AG20443 (cell line): ENCODE measurements at regions not wholly inside any gene's neighbourhood (a gene's known extent, or its start where the extent isn't known, plus 50 kb on each side); places are given as distances from the start of the nearest gene placed in this dataset.

ENCODE experiments used
- DNase-seq: peaks from one replicate; pipeline ENCODE4 v3.0.0; 2012; ENCODE audit warnings: low spot score, mixed read lengths

- DNase-seq = no peak
Observed at GRCh38 chr5:22998362-22998761, 145.2 kb upstream of the CDH12 start.

- DNase-seq = no peak
Observed at GRCh38 chr5:22988937-22989336, 135.8 kb upstream of the CDH12 start.

- DNase-seq = no peak
Observed at GRCh38 chr5:22986281-22986680, 133.1 kb upstream of the CDH12 start.

GRCh38 chr5:22985446-22985845, 132.3 kb upstream of the CDH12 start:
- no peak for DNase-seq

- no peak for DNase-seq
Observed at GRCh38 chr5:22970956-22971618, 117.9 kb upstream of the CDH12 start.

GRCh38 chr5:22970491-22970890, 117.3 kb upstream of the CDH12 start:
- DNase-seq = no peak

GRCh38 chr5:22968386-22968785, 115.2 kb upstream of the CDH12 start:
- no peak for DNase-seq

GRCh38 chr5:22965960-22966359, 112.8 kb upstream of the CDH12 start:
- DNase-seq = no peak

- no peak for DNase-seq
Observed at GRCh38 chr5:22964632-22965031, 111.5 kb upstream of the CDH12 start.

- no peak for DNase-seq
Observed at GRCh38 chr5:22958462-22959262, 105.5 kb upstream of the CDH12 start.

GRCh38 chr5:22947921-22948320, 94.8 kb upstream of the CDH12 start:
- no peak for DNase-seq

GRCh38 chr5:22938362-22938761, 85.2 kb upstream of the CDH12 start:
- DNase-seq = no peak

GRCh38 chr5:22928821-22929482, 75.8 kb upstream of the CDH12 start:
- no peak for DNase-seq

GRCh38 chr5:22926574-22926973, 73.4 kb upstream of the CDH12 start:
- no peak for DNase-seq

- DNase-seq = no peak
Observed at GRCh38 chr5:22918511-22918910, 65.4 kb upstream of the CDH12 start.

GRCh38 chr5:22916393-22916792, 63.2 kb upstream of the CDH12 start:
- DNase-seq = no peak

- no peak for DNase-seq
Observed at GRCh38 chr5:22911019-22911418, 57.9 kb upstream of the CDH12 start.

GRCh38 chr5:22910523-22910922, 57.4 kb upstream of the CDH12 start:
- no peak for DNase-seq

- no peak for DNase-seq
Observed at GRCh38 chr5:22908586-22908985, 55.4 kb upstream of the CDH12 start.

- no peak for DNase-seq
Observed at GRCh38 chr5:22908129-22908528, 55.0 kb upstream of the CDH12 start.
